Mesothelial cell of epicardium (in vitro differentiated cells): ENCODE measurements at regions not wholly inside any gene's neighbourhood (a gene's known extent, or its start where the extent isn't known, plus 50 kb on each side); places are given as distances from the start of the nearest gene placed in this dataset.

Experiments used
- DNase-seq, 2 experiments: peaks; one replicate each; pipeline ENCODE4 v3.0.0; 2021; ENCODE audit warnings: low spot score in 2 of 2; ENCODE audit not compliant: unreplicated experiment in 2 of 2
- H3K27ac Mint-ChIP-seq: 2 replicates; pipeline ENCODE4 v1.8.0; 2021; ENCODE audit warnings: mixed read lengths
- H3K27me3 Mint-ChIP-seq: 2 replicates; pipeline ENCODE4 v1.8.0; 2021; ENCODE audit warnings: low read depth, mixed read lengths
- H3K36me3 Mint-ChIP-seq: 2 replicates; pipeline ENCODE4 v1.8.0; 2021; ENCODE audit warnings: mixed read lengths
- H3K4me1 Mint-ChIP-seq: 2 replicates; pipeline ENCODE4 v1.8.0; 2021; ENCODE audit warnings: mixed read lengths
- H3K4me3 Mint-ChIP-seq: 2 replicates; pipeline ENCODE4 v1.8.0; 2021; ENCODE audit warnings: mild to moderate bottlenecking, moderate library complexity, mixed read lengths
- H3K9me3 Mint-ChIP-seq: 2 replicates; pipeline ENCODE4 v1.8.0; 2021; ENCODE audit warnings: mixed read lengths
- TF ChIP-seq, protein P1 (sequence below): fragments of 200-600 bp; sonication (generic); IDR thresholded peaks from one replicate; pipeline ENCODE4 v1.5.0; 2021; ENCODE audit warnings: antibody characterized with exemption; ENCODE audit not compliant: unreplicated experiment

- no peaks in the 10 kb centered on the region for H3K4me1 Mint-ChIP-seq
- no peak overlapping the region for H3K4me3 Mint-ChIP-seq
- no peaks in the 10 kb centered on the region for H3K27me3 Mint-ChIP-seq
- TF ChIP-seq, protein P1, sequence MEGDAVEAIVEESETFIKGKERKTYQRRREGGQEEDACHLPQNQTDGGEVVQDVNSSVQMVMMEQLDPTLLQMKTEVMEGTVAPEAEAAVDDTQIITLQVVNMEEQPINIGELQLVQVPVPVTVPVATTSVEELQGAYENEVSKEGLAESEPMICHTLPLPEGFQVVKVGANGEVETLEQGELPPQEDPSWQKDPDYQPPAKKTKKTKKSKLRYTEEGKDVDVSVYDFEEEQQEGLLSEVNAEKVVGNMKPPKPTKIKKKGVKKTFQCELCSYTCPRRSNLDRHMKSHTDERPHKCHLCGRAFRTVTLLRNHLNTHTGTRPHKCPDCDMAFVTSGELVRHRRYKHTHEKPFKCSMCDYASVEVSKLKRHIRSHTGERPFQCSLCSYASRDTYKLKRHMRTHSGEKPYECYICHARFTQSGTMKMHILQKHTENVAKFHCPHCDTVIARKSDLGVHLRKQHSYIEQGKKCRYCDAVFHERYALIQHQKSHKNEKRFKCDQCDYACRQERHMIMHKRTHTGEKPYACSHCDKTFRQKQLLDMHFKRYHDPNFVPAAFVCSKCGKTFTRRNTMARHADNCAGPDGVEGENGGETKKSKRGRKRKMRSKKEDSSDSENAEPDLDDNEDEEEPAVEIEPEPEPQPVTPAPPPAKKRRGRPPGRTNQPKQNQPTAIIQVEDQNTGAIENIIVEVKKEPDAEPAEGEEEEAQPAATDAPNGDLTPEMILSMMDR = no peak
- DNase-seq = no peak
- H3K36me3 Mint-ChIP-seq = no peaks in the 10 kb centered on the region
- no peak overlapping the region for H3K27ac Mint-ChIP-seq
- peaks cover 5% of the 10 kb centered on the region for H3K9me3 Mint-ChIP-seq
Measured at GRCh38 chr13:47726394-47726793, 274.7 kb downstream of the SUCLA2 start.

- DNase-seq = no peak
- Mint-ChIP-seq H3K27me3 (no peaks in the 10 kb centered on the region), H3K36me3 (no peaks in the 10 kb centered on the region), H3K9me3 (peaks cover 5% of the 10 kb centered on the region), H3K4me1 (no peaks in the 10 kb centered on the region), H3K27ac (no peak overlapping the region), H3K4me3 (no peak overlapping the region)
- TF ChIP-seq, protein P1 = no peak
Measured at GRCh38 chr13:47723898-47724297, 277.2 kb downstream of the SUCLA2 start.

DNA sequence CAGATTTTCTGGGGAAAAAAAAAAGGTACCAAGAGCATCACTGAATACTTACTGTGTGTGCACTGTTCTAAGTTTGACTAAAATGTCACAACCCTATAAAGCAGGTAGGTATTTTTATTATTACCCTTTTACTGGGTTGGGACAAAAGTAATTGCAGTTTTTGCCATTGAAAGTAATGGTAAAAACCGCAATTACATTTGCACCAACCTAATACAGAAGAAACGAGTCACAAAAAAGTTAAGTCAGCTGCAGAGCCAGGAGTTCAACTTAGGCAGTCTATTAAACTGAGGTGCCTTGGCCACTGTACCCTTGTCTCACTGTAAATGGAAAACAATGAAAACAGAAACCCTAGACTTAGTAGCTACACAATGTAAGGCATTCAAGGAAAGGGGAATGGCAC, 281.9 kb downstream of the SUCLA2 start:
- DNase-seq = no peak
- Mint-ChIP-seq H3K9me3 (no peaks in the 10 kb centered on the region), H3K4me3 (no peak overlapping the region), H3K36me3 (no peaks in the 10 kb centered on the region), H3K27me3 (no peaks in the 10 kb centered on the region), H3K4me1 (no peaks in the 10 kb centered on the region), H3K27ac (no peak overlapping the region)
- TF ChIP-seq, protein P1 = no peak

DNA sequence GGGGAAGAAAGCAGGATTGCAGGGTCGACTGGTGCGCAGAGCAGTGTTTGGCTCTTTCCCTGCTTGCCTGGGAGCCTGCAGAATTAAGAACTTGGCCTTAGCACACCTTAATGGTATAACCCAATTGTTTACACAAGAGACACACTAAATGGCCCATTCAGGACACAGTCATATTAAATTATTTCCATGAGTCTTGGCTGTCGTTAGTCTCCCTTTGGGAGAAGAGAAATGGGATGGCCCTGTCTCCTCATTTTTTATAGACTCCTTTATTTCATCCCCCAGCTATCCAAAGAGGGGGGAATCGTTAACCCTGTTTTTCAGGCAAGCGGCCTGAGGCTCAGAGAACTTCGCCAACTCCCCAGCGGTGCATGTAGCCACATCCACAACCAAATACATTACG, 282.5 kb downstream of the SUCLA2 start:
- Mint-ChIP-seq H3K4me3 (no peak overlapping the region), H3K36me3 (no peaks in the 10 kb centered on the region), H3K27ac (no peak overlapping the region), H3K4me1 (no peaks in the 10 kb centered on the region), H3K9me3 (no peaks in the 10 kb centered on the region), H3K27me3 (no peaks in the 10 kb centered on the region)
- TF ChIP-seq, protein P1 = no peak
- no peak for DNase-seq

DNA sequence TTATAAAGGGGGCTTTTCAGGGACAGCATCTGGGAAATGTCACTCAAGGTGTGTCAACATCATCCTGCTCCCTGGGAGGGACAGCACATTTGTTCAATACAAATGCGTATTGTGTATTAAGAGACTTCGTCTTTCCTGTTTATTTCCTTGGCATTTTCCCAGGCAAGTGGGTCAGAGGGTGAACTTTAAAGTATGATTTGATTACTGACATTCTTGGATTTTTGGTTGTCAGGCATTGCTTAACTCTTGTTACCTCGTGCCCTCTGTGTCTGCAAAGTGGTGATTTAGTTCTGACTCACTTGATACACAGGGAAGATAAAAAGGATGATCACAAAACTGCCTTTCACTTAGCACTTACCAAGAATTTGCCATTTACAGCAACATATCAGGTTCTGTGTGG, 292.7 kb downstream of the SUCLA2 start:
- Mint-ChIP-seq H3K27ac (no peak overlapping the region), H3K27me3 (peaks cover 1% of the 10 kb centered on the region), H3K4me1 (peaks cover 8% of the 10 kb centered on the region), H3K9me3 (peaks cover 6% of the 10 kb centered on the region), H3K36me3 (peaks cover 2% of the 10 kb centered on the region), H3K4me3 (no peak overlapping the region)
- no peak for DNase-seq
- TF ChIP-seq, protein P1 = no peak

GRCh38 chr13:47707414-47707813, 293.7 kb downstream of the SUCLA2 start:
- peaks cover 6% of the 10 kb centered on the region for H3K9me3 Mint-ChIP-seq
- no peak overlapping the region for H3K27ac Mint-ChIP-seq
- no peak for DNase-seq
- TF ChIP-seq, protein P1 = no peak
- H3K36me3 Mint-ChIP-seq = peaks cover 2% of the 10 kb centered on the region
- H3K4me1 Mint-ChIP-seq = peaks cover 8% of the 10 kb centered on the region
- no peak overlapping the region for H3K4me3 Mint-ChIP-seq
- peaks cover 1% of the 10 kb centered on the region for H3K27me3 Mint-ChIP-seq
